Sigmoid colon (tissue), 4 donors: ENCODE measurements at regions not wholly inside any gene's neighbourhood (a gene's known extent, or its start where the extent isn't known, plus 50 kb on each side); places are given as distances from the start of the nearest gene placed in this dataset.

ENCODE experiments used
- POLR2A ChIP-seq, 2 donors: fragments of 450-650 bp; IDR thresholded peaks; one replicate each; pipeline ENCODE4 v1.6.1; 2016; ENCODE audit warnings: antibody characterized with exemption in 2 of 2, mild to moderate bottlenecking in 2 of 2, moderate library complexity in 2 of 2
- POLR2AphosphoS5 ChIP-seq, 4 donors: sonication (generic); formaldehyde crosslinking; IDR thresholded peaks; one replicate each; pipeline ENCODE4 v1.6.1; 2017; ENCODE audit warnings: antibody characterized with exemption in 4 of 4

DNA sequence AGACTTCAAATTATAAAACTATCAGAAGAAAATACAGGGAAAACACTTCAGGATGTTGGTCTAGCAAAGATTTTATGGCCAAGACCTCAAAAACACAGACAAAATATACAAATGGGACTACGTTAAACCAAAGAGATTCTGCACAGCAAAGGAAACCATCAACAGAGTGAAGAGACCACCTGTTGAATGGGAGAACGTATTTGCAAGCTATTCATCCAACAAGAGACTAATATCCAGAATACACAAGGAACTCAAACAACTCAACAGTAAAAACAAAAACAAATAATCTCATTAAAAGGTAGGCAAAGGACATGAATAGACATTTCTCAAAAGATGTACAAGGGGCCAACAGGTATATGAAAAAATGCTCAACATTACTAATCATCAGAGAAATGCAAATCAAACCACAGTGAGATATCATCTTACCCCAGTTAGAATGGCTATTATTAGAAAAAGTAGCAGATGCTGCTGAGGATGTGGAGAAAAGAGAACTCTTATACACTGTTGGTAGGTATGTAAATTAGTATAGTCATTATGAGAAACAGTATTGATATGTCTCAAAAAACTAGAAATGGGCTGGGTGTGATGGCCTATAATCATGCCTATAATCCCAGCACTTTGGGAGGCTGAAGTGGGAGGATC is 112.6 kb downstream of the LRIG2 start:
- no peak for TF ChIP-seq POLR2A (IDR thresholded peaks at IDR 0.05)
- no peak for TF ChIP-seq POLR2AphosphoS5 (IDR thresholded peaks at IDR 0.05)
